ENCODE measurements at regions not wholly inside any gene's neighbourhood (a gene's known extent, or its start where the extent isn't known, plus 50 kb on each side); places are given as distances from the start of the nearest gene placed in this dataset.

DNA sequence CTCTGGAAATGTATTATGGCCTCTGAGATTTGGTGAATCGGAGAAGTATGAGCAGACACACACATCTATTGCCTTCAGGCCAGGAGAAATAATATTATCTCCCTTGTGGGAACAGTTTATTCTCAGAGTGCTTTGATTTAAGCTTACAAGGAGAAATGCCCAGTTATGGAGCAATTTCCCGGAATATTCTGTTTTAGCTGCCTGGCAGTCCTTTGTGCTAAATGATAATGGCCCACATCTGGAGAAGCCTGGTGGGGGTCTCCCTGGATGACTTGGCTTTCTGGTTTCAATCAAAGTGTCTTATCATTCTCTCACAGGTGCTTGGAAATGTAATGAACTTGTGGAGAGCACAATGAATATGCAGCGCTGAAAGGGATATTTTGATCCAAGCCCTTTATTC, 389.6 kb upstream of the USP24 start:
- no peak for TF ChIP-seq ZNF274 (IDR thresholded peaks at IDR 0.05; ENCODE audit: low read depth, low read length)
- no peak for TF ChIP-seq YY1 (IDR thresholded peaks at IDR 0.05; ENCODE audit: insufficient read depth, insufficient read length)
- TF ChIP-seq SUZ12 (IDR thresholded peaks at IDR 0.05; ENCODE audit: extremely low read depth, insufficient read depth, insufficient read length): no peak

Measured in NT2/D1 (cell line).